IPS-18a (cell line): ENCODE measurements at regions not wholly inside any gene's neighbourhood (a gene's known extent, or its start where the extent isn't known, plus 50 kb on each side); places are given as distances from the start of the nearest gene placed in this dataset.
"Not testable (repeated sequence)": the region's sequence is repeated elsewhere in the genome, so short reads cannot be mapped to it uniquely, and the experiment has no call there.

Source experiments
- H3K27ac ChIP-seq: one replicate; pipeline ENCODE4 v1.5.1; 2013; ENCODE audit warnings: low read length
- H3K27me3 ChIP-seq: one replicate; pipeline ENCODE4 v1.6.1; 2013; ENCODE audit warnings: mild to moderate bottlenecking, low read length; ENCODE audit not compliant: control insufficient read depth, insufficient read depth
- H3K36me3 ChIP-seq: one replicate; pipeline ENCODE4 v1.6.1; 2013; ENCODE audit warnings: low read depth, low read length; ENCODE audit not compliant: control insufficient read depth
- H3K4me1 ChIP-seq: one replicate; pipeline ENCODE4 v1.6.1; 2013; ENCODE audit warnings: low read depth, low read length; ENCODE audit not compliant: control insufficient read depth
- H3K4me3 ChIP-seq: one replicate; pipeline ENCODE4 v1.5.1; 2013; ENCODE audit warnings: low read length
- H3K9ac ChIP-seq: one replicate; pipeline ENCODE4 v1.6.1; 2013; ENCODE audit warnings: mild to moderate bottlenecking, low read length, moderate library complexity
- H3K9me3 ChIP-seq: one replicate; pipeline ENCODE4 v1.6.1; 2013; ENCODE audit warnings: low read depth, low read length; ENCODE audit not compliant: control insufficient read depth

DNA sequence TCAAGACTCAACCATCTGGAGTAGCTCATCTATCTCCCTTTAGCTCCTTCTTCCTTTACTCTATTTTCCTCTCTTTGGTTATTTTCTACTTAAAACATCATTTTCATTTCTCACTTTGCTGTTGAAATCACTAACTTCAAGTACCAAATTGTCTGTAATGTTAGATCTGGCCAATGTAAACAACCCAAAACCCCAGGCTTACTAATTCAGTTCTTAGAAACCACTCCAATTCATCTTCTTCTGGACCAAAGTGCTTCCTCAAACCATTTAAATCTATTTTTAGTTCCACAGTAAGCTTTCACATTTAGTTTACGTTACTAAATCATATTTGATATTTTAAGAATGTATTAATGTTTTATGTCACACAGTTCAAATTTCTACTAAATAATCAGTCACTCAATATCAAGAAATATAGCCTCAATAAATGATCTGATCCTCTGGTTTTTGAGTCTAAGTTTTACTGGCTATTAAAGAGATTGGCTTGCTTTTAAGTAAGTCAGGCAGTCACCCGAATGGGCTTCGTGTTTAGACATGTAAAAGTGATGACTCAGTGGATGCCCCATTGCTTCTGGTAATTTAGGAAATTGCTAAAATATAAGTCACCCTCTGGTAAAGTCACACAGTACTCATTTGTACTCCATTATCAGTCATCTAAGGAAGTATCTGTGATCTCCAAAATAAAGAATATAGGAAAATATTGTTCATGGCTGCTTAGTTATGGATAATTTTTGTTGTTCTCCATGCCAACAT, 527.2 kb upstream of the SOX11 start:
- H3K36me3 ChIP-seq, result no peaks in the 10 kb centered on the region
- H3K4me3 ChIP-seq, result no peak overlapping the region
- no peak overlapping the region for H3K27ac ChIP-seq
- H3K27me3 ChIP-seq, result no peaks in the 10 kb centered on the region
- H3K4me1 ChIP-seq, result no peaks in the 10 kb centered on the region
- H3K9ac ChIP-seq, result no peak overlapping the region
- H3K9me3 ChIP-seq, result no peaks in the 10 kb centered on the region

DNA sequence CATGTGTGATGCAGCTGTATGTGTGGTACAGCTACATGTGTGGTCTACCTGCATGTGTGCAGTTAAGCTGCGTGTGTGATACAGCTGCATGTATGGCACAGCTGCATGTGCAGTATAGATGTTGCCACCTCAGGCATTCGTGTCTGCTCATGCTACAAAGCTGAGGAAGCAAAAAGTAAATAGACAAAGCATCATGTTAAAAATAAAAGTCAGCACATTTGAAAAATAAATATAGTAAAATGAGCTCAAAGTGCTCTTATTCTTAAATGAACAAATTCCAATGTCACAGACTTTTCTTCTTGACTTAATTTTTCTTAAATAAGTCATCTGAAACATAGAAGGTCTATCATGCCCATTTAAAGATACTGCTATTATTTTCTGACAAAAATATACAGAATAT, 519.3 kb upstream of the SOX11 start:
- Histone ChIP-seq H3K4me3 (no peak overlapping the region), H3K36me3 (no peaks in the 10 kb centered on the region), H3K27ac (no peak overlapping the region), H3K4me1 (no peaks in the 10 kb centered on the region), H3K27me3 (no peaks in the 10 kb centered on the region), H3K9me3 (no peaks in the 10 kb centered on the region), H3K9ac (no peak overlapping the region)

- Histone ChIP-seq H3K9me3 (no peaks in the 10 kb centered on the region), H3K4me3 (no peak overlapping the region), H3K27me3 (no peaks in the 10 kb centered on the region), H3K9ac (no peak overlapping the region), H3K4me1 (no peaks in the 10 kb centered on the region), H3K36me3 (no peaks in the 10 kb centered on the region), H3K27ac (no peak overlapping the region)
Observed at GRCh38 chr2:5173876-5174535, 518.2 kb upstream of the SOX11 start.

GRCh38 chr2:5175231-5175630, 517.0 kb upstream of the SOX11 start:
- Histone ChIP-seq H3K27me3 (no peaks in the 10 kb centered on the region), H3K36me3 (no peaks in the 10 kb centered on the region), H3K4me1 (no peaks in the 10 kb centered on the region), H3K9me3 (no peaks in the 10 kb centered on the region), H3K9ac (no peak overlapping the region), H3K4me3 (no peak overlapping the region), H3K27ac (no peak overlapping the region)

- Histone ChIP-seq H3K36me3 (no peaks in the 10 kb centered on the region), H3K9ac (no peak overlapping the region), H3K27me3 (no peaks in the 10 kb centered on the region), H3K27ac (no peak overlapping the region), H3K9me3 (no peaks in the 10 kb centered on the region), H3K4me1 (no peaks in the 10 kb centered on the region), H3K4me3 (no peak overlapping the region)
Observed at GRCh38 chr2:5176764-5177163, 515.4 kb upstream of the SOX11 start.

GRCh38 chr2:5183031-5183430, 509.2 kb upstream of the SOX11 start:
- H3K36me3 ChIP-seq, result no peaks in the 10 kb centered on the region
- H3K27me3 ChIP-seq, result no peaks in the 10 kb centered on the region
- no peaks in the 10 kb centered on the region for H3K9me3 ChIP-seq
- no peak overlapping the region for H3K27ac ChIP-seq
- no peak overlapping the region for H3K9ac ChIP-seq
- H3K4me3 ChIP-seq, result no peak overlapping the region
- H3K4me1 ChIP-seq, result peaks cover 4% of the 10 kb centered on the region

DNA sequence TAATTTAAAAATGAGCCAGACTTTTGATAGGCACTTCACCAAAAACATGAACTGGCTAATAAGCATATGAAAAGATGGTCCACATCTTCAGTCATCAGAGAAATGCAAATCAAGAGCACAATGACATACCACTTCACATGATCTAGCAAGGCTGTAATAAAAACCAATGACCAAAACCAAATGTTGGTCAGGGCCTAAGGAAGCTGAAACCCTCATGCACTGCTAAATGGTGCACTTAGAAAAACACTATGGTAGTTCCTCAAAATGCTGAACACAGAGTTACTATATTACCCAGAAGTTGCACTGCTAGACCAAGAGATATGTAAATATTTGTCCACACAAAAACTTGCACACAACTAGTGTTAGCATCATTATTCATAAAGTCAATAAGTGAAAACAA, 504.9 kb upstream of the SOX11 start:
- H3K4me3 ChIP-seq, result no peak overlapping the region
- H3K4me1 ChIP-seq, result peaks cover 22% of the 10 kb centered on the region
- H3K9me3 ChIP-seq, result no peaks in the 10 kb centered on the region
- no peak overlapping the region for H3K9ac ChIP-seq
- no peak overlapping the region for H3K27ac ChIP-seq
- H3K36me3 ChIP-seq, result no peaks in the 10 kb centered on the region
- no peaks in the 10 kb centered on the region for H3K27me3 ChIP-seq

DNA sequence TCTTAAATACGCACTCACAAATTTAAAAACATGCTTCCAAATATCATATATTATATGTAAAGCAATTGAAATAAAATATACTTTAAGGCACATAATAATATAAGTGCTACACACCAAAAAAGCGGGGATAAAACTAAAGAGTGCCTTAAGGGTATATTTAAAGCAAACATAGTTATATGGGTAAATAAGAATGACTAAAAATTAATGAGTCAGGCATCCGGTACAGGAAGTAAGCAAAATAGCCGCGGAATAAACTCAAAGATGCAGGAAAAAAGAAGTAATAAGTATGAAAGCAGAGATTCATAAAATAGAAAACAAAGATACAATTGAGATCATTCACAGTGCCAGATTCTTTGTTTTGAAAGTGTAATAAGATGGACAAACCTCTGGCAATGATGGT, 503.5 kb upstream of the SOX11 start:
- no peak overlapping the region for H3K27ac ChIP-seq
- no peak overlapping the region for H3K4me3 ChIP-seq
- H3K9ac ChIP-seq, result no peak overlapping the region
- no peaks in the 10 kb centered on the region for H3K27me3 ChIP-seq
- H3K36me3 ChIP-seq, result no peaks in the 10 kb centered on the region
- peaks cover 18% of the 10 kb centered on the region for H3K4me1 ChIP-seq
- H3K9me3 ChIP-seq, result no peaks in the 10 kb centered on the region

- Histone ChIP-seq H3K9ac (no peak overlapping the region), H3K4me3 (no peak overlapping the region), H3K27ac (no peak overlapping the region), H3K9me3 (no peaks in the 10 kb centered on the region), H3K36me3 (no peaks in the 10 kb centered on the region), H3K27me3 (no peaks in the 10 kb centered on the region), H3K4me1 (peaks cover 18% of the 10 kb centered on the region)
Observed at GRCh38 chr2:5190023-5190422, 502.2 kb upstream of the SOX11 start.

- Histone ChIP-seq H3K27ac (no peak overlapping the region), H3K4me1 (peaks cover 18% of the 10 kb centered on the region), H3K36me3 (no peaks in the 10 kb centered on the region), H3K4me3 (no peak overlapping the region), H3K9me3 (no peaks in the 10 kb centered on the region), H3K9ac (no peak overlapping the region), H3K27me3 (no peaks in the 10 kb centered on the region)
Observed at GRCh38 chr2:5195636-5196035, 496.5 kb upstream of the SOX11 start.

DNA sequence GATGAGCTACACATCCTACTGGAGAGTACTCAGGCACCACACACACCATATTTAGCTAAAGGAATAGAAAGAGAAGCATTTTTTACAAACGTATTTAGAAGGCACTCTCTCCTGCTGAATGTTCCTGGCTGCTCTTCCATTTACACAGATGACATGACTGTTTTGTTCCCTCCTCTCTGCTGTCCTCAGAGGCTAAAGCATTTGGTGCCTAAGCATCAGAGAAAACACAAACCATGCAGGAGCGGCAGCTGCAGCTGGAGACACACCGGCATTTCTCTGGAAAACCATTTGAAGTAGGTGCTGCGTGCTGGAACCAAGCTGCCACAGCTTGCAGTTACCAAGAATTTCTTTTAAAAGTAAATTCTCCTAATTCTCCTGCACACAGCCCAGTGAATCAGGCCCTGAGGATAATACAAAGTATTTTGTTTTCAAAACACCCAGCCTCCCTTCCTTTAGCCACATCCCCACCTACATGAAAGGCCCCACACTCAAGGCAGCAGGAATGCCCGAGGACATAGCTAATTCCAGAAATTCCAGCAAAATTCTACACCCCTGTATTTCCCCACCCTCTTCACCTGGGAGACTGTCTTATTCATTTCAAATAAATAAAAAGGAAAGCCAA, 488.9 kb upstream of the SOX11 start:
- no peak overlapping the region for H3K4me3 ChIP-seq
- no peaks in the 10 kb centered on the region for H3K27me3 ChIP-seq
- no peaks in the 10 kb centered on the region for H3K4me1 ChIP-seq
- H3K9ac ChIP-seq, result no peak overlapping the region
- no peaks in the 10 kb centered on the region for H3K36me3 ChIP-seq
- no peak overlapping the region for H3K27ac ChIP-seq
- H3K9me3 ChIP-seq, result no peaks in the 10 kb centered on the region

- H3K27ac ChIP-seq, result not testable (repeated sequence)
Observed at GRCh38 chr2:5206742-5207141, 485.4 kb upstream of the SOX11 start.

More at GRCh38 chr2:5206742-5207141, 485.4 kb upstream of the SOX11 start:
- H3K9ac ChIP-seq, H3K36me3 ChIP-seq, H3K9me3 ChIP-seq, H3K4me1 ChIP-seq, H3K27me3 ChIP-seq, H3K4me3 ChIP-seq: not testable (repeated sequence)
